HG02840 (cell line): ENCODE measurements at regions not wholly inside any gene's neighbourhood (a gene's known extent, or its start where the extent isn't known, plus 50 kb on each side); places are given as distances from the start of the nearest gene placed in this dataset.
"Not testable (repeated sequence)": the region's sequence is repeated elsewhere in the genome, so short reads cannot be mapped to it uniquely, and the experiment has no call there.

ENCODE experiments used
- ATAC-seq: cut with Tn5 transposase; IDR thresholded peaks from one replicate; pipeline ENCODE4 v1.9.1; 2021; ENCODE audit warnings: mild to moderate bottlenecking, moderate library complexity, moderate number of reproducible peaks; ENCODE audit not compliant: unreplicated experiment, low FRiP score

DNA sequence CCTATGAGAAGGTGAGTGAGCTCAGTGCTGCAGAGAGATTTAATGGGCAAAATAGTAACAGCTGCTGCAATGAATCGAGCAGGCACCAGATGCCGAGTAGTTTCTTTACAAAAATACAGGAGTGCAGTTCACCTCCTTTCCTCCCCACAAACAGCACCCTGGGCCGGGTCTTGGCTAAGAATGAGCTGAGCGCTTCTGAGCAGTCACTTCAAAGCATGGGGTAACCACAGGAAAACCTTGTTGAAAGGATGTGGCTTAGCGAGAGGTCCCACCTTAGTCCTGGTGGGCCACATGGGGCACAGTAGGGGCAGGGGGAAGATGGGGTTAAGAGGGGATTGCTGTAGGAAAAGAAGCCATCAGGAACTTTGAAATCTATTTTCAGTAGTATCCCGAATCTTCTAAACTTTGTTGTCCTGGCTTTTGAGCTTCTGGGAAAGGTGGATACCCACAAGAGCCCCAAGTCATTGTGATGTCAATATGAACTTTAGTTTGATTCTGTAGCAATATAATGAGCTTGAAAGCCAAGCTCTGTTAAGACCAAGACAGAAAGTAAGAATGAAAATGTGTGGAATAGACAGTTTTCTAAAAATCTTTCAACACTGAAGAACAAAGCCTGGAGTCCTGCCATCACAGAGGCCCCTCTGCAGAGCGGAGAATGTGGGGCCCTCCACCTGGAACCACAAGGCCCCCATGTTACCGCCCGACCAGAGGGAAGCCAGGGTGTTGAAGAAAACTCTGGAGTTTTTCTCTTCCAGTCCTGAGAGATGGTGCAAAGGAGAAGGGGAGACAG, 101.0 kb upstream of the ZNF236 start:
- no peak for ATAC-seq

DNA sequence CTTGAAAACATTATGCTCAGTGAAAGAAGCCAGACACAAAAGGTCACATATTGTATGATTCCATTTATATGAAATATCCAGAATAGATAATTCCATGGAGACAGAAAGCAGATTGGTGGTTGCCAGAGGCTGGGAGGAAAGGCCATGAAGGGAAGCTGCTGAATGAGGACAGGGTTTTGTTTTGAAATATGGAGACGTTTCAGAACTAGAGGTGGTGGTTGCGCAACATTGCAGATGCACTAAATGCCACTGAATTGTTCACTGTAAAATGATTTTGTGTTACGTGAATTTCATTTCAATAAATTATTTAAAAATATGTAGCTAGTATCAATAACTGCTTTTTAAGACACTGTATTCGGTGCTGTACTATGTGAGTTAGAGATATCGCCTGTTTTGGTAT, 101.7 kb upstream of the ZNF236 start:
- ATAC-seq: no peak

DNA sequence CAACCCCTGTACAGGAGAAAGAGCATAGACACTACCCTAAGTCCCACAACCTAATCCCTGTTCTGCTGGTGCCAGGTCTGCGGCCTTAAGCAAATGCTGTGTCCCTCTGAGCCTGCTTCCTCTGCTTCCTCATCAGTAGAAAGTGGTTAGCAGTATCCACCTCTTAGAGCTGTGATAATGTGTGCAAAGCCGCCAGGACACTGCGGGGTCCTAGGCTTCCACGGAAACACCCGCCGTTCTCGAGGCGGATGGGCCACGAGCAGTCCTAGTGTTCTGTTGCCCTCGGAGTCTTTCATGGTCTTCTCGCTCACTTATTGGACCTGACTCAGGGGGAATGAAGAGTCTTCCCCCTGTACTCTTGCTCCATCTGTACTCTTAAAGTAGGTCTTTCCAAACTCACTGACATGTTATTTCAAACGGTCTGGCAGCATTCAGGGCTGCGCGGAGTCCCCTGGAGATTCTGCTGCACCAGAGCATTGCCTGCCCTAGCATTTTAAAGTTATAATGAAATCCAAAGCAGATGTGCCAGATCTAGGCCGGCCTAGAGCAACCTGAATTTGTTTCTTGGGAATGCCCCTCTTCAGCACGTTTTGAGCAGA, 107.2 kb upstream of the ZNF236 start:
- ATAC-seq: no peak

DNA sequence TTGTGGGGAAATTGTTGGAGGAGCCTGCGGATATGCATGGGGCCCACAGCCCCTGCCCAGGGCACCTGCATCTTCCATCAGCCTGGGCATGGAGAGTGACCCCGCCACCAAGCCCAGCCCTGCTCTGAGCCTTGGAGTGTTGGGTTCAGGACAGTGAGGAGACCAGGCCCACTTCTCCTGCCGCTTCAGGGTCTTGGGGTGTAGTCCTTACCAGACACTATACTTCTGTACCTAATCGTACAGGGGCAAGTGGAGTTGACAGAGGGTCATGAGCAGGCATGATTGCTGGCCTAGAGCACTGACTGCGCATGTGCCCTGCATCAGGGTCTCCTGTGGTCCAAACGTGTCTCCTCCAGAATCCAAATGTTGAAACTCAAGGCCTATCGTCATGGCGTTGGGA, 108.9 kb upstream of the ZNF236 start:
- ATAC-seq: no peak

DNA sequence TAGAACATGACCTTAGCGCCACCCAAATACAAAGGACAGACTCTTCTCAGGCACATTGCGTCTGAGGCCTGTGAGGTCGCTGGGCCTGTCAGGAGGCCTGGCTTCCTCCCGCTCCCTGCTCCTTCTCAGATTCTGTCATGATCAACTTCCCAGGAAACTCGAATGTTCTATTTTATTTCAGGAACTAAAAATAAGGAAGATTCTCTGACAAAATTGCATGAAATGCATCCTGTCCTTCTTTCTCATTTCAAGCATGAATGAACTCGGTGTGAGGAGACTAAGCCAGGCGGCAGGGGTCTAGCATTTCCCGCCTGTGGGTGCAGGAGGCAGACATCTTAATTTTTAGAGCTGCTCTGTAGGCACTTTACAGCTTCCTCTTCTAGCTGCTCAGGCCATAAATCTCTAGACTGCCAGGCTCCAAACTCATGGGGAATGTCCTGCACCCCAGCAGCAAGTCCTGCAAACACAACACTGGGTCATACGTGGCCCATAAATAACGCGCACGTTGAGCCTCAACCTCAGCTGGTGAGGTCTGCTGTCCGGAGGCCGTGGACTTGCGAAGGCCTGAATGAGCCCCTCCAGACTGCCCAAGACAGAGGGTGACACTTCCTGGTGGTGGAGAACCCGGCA, 109.7 kb upstream of the ZNF236 start:
- no peak for ATAC-seq

DNA sequence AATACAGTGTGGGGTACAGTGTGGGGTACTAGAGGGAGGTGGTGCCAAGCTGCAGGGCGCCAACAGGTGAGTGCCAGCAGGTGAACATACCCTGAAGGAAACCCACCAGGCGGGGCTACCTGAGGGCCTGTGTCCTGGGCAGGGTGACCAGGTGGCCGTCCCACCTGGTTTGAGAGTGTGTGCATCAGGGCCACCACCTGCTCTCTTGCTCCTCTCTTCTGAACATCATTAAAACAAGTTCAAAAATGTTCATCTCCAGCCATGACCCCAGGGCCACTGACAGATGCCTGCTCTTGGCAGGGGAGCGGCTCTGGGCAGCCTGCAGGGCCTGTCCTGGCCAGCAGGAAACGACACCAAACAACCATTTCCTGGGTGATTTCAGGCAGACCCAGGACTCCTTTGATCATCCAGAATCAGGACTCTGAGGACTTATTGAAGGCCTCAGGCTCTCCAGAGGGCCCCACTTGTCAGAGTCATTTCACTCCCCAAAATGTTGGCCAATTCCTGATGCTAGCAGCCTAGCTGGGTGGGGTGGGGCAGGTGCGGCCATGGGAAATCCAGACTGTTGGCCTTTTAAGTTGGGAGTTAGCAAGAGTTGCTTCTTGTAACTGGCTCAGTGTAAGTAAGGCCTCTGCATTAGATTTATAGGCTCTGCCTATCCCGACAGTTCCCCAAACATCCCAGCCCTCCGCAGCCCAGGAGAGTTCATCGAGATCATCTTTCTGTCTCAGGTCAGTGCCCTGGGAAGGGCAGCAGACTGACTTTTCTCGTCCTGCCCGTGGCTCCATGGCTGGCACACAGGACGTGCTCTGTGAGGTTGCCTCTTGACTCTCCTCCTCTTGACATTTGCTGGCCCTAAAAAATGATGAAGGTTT, 111.5 kb upstream of the ZNF236 start:
- no peak for ATAC-seq

DNA sequence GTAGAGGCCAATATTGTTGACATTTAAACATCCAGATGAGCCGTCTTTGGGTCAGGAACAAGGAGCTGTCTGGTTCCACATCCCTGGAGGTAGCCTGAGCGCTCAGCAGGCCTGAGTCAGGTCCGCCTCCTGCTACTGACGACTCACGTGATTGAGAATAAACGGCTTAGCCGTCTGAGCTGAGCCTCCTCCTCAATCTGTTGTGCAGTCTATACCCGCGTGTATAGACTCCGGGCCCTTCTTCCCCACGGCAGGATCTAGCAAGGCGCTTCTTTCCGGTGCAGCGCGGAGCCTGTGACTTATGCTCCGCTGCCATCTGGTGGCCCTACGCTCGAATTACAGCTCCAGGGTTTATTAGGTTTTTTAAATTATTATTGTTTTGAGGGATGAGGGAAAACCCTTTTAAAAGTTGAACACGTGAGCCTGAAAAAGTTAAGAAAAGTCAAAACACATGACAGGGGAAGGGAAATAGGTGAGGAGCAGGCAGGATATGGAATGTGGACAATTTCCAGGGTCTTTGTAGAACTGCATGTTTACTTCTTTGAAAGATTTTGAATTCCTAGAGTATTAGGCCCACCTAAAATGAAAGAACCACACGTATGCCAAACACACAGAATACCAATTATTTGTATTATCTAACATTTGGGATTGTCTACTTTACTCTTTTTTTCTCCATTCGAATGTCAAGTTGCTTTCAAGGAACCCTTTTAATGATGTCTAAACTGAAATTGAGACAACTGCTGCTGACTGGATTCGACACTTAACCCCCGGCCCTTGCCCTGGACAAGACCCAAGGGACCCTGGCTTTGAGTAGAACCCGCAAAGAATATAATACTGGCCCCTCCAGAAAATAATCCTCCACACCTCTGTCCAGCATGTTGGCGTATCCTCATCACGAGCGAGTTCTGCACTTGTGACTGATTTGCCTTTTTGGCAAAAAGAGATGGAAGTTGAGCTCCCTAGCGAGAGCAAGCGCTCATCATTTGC, 112.4 kb upstream of the ZNF236 start:
- ATAC-seq: peak; percentile 59

DNA sequence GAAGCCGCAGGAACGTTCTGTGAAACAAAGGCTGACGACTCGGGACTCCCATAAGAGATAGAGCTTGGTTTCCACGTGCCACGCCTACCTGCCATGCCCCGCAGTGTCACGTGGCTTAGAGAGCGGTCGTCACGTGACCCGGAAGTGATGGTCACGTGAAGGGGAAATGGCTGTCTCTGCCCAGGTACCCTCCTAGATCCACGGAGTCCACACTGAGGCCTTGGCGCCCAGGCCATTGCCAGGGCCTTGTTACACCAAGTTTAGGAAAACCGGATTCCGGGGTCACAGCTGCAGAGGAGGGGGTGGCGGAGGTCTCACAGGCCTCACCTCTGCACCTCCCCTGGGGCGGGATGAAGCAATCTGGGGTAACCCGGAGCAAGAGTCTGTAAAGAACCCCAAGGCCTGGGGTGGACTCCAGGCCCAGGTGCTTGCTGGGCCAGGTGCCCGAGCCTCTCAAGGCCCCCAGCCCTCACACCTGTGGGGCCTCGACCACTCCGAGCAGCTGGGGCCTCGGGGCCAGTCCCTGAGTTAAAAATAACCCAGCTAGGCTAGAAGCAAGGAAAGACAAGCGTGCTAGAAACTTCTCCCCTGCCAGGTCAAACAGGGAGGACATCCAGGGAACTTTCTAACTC, 113.5 kb upstream of the ZNF236 start:
- ATAC-seq: no peak

DNA sequence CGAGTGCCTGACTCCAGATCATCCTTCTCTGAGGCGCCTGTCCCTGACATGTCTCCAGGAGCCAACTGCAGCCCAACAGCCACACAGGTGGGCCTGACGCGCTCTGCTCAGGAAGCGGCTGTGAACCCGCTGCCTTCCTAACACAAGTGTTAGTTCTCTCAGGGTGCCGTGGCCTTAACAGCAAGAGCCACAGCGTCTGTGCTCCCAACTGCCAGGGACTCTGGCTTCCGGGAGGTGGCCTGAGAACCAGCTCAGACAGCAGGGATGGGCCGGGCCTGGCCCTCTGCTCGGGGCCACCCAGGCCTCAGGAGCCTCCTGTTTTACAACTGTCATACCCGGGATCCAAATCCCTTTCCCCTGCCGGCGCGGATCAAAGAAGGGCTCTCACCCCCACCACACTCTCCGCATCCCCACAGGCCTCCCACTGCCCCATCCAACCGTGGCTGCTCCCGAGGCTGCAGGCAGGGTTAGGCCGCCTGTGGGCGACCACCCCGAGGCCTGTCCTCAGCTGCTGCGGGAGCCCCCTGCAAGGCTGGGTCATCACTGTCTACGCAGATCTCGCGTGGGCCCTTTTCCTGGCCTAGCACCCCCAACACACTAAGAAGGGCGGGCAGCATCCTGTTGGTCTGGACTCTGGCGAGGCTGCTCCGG, 114.2 kb upstream of the ZNF236 start:
- no peak for ATAC-seq

DNA sequence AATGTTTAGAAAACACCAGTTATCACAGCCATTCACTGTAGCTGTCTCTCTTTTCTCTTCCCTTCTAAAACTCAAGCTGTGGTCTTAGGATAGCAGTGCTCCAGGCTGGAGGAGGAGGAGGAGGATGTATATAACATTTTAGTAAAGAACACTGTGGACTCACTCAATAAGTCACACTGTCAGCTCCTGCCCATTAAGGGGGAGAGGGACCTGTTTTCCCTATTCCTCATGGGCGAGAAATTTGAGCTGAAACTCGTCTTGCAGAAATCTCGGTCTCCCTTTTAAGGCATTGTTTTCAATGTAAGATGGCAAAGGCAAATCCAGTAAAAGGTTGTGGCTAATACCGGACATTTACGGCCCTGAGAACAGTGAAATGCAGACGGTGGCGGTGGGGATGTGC, 114.8 kb upstream of the ZNF236 start:
- no peak for ATAC-seq

DNA sequence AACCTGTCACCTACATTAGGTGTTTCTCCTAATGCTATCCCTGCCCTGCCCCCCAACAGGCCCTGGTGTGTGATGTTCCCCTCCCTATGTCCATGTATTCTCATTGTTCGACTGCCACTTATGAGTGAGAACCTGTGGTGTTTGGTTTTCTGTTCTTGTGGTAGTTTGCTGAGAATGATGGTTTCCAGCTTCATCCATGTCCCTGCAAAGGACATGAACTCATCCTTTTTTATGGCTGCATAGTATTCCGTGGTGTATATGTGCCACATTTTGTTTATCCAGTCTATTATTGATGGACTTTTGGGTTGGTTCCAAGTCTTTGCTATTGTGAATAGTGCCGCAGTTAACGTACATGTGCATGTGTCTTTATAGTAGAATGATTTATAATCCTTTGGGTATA, 117.8 kb upstream of the ZNF236 start:
- ATAC-seq: not testable (repeated sequence)

DNA sequence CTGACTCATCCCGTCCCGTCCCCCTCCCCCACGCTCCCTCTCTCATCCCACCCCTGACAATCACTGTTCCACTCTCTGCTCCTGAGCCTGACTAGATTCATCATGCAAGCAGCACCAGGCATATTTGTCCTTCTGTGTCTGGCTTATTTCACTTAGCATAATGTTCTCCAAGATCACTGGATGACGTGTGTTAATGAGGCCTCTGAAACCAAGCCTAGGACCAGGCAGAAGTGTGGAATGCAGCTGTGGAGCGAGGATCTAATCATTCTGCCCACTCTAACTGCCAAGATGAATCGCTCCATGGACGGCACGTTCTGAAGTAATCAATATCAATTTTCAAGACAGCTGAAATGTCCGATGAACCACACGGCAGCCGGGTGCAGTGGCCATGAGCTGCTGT, 122.4 kb upstream of the ZNF236 start:
- no peak for ATAC-seq

DNA sequence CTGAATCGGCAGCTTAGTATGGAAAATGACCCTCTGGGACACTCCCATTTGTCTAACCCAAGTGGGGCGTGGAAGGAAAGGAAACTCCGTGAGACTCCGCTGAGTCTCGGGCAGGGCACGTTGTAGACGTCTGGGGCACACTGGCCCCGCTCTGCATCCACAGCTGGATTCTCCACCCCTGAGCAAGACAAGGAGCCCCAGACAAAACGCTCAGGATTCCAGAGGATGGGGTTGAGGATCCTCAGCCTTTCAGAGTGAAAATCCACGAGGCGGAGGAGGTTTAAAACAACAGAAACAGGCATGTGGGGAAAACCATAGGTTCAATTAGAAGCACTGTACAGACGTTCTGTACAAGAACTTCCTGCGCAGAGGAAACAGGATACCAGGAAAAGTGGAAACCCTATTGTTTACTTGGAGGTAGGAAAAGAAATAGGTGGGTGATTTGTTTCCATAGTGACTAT, 124.9 kb upstream of the ZNF236 start:
- no peak for ATAC-seq

DNA sequence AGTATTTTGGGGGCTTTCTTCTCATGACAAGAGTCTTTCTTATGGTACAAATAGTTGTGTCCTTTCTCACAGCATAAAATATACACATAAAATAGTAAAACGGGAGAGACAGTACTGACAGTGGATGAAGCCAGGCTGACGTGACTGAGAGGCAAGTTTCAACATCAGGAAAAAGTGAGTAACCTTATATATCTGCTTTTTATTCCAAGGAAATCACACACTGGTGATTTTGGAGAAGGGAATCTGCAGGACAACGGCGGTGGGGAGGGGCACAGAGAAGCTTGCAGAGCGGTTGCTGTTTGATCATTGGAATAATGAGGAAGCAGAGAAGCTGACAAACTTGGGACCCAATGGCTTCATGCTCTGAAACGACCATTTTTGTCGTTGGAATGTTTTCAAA, 130.6 kb upstream of the ZNF236 start:
- no peak for ATAC-seq

DNA sequence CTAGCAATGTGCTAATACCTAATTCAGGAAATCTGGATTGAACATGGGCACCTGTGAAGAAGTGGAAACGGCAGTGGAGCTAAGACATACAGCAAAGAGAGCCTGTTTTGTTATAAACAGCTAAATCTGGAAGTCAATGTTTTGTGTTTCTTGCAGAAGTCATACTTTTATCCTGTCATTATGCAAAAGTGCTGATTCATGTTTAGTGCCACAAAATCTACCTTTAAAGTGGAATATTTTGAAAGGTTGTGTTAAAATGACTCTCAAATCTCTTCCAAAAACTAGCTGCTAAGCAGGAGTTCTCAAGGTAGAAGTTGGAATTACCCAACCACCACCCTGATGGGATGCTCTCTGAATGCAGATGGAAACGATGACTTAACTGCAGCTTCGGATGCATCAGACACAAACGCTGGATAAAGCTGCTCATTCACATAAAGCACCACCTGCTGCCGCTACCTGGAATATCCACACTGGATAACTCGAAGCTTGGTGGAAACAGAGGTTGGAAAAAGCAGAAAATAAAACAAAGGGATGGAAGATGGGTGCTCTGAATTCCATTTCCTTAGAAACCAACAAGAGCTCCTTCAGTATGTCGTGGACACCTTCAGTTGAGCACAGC, 132.6 kb upstream of the ZNF236 start:
- ATAC-seq: no peak

DNA sequence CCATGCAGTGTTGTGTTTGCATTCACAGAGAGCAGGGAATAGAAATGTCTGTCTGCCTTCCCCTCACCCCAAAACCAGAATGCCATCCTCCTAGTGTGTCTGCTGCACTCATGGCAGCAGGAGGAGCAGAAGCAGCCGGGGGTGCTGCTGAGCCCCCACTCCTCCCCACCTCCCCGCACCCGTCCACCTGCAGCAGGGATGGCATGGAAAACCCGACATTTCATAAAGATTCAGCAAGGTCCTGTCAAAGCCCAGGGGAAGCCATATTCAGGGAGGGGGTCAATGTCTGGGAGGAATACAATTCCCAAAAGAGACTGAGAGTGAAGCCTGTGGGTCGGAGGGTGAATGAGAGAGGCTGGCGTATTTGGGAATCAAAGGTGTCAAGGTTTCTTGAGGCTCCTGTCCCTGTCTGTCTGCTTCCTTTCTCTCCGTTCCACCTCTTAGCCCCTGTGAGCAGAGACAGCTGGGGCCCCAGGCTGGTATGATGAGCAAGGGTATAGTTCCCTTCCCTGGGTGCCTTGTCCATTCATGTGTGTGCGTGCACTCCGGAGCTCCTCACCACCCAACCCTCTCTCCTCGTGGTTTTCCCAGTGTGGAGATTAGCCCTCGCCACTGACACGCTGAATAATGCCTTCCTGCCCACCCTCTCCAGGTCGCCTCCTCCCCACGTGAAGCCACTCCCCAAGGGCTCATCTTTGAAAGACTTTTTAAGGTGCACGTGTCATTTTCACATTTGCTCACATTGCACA, 133.5 kb upstream of the ZNF236 start:
- no peak for ATAC-seq

DNA sequence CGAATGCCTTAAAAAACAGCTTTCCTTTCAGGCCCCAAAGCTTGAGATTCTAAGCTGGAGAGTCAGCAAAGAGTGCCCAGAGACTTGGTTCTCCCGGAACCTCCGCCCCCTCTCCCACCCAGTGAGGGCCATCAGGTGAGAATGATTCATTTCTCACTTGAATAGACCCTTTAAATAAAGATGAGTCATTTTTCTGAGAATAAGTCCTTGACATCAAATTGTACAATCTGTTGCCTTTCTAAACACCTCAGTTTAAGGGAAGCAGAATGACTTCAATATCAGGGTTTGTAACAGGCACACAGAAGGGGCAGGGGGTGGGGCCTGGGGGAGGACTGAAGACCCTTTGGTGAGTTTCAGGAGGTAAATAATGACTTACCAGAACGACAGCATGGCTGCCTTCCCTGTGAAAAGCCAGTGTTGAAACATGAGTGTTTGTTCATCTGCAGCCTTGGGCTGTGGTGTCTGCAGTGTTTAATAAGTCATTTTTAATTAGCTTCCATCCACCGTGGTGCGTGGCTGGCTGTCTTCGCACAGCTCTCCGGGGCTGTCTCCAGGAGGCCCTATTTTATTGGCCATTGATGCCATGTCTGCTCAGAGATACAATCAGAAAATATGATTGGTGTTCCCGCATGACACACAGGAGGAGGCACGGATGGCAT, 134.9 kb upstream of the ZNF236 start:
- ATAC-seq: no peak
